Mesendoderm (in vitro differentiated cells): ENCODE measurements at regions not wholly inside any gene's neighbourhood (a gene's known extent, or its start where the extent isn't known, plus 50 kb on each side); places are given as distances from the start of the nearest gene placed in this dataset.

ENCODE experiments used
- DNase-seq: peaks from one replicate; pipeline ENCODE4 v3.0.0; 2013
- H2AK5ac ChIP-seq: 2 replicates; pipeline ENCODE4 v1.6.1; 2013; ENCODE audit warnings: low read length, inconsistent platforms
- H2BK120ac ChIP-seq: 2 replicates; pipeline ENCODE4 v1.6.1; 2013; ENCODE audit warnings: low read depth, mild to moderate bottlenecking, low read length, moderate library complexity, mixed read lengths
- H2BK15ac ChIP-seq: replicated peaks from 2 replicates; pipeline ENCODE4 v1.6.1; 2013; ENCODE audit warnings: low read depth, mild to moderate bottlenecking, moderate library complexity
- H2BK5ac ChIP-seq: 2 replicates; pipeline ENCODE4 v1.6.1; 2013; ENCODE audit warnings: low read length, inconsistent platforms
- H3K18ac ChIP-seq: 2 replicates; pipeline ENCODE4 v1.6.1; 2013; ENCODE audit warnings: mild to moderate bottlenecking, low read length, mixed read lengths
- H3K23ac ChIP-seq: one replicate; pipeline ENCODE4 v1.6.1; 2013; ENCODE audit warnings: low read length
- H3K27ac ChIP-seq: 2 replicates; pipeline ENCODE4 v1.5.1; 2013; ENCODE audit warnings: low read depth, mild to moderate bottlenecking, inconsistent platforms, low read length, moderate library complexity
- H3K27me3 ChIP-seq: 2 replicates; pipeline ENCODE4 v1.6.1; 2013; ENCODE audit warnings: low read length, control low read depth, mild to moderate bottlenecking, inconsistent platforms; ENCODE audit not compliant: insufficient read depth, poor library complexity
- H3K36me3 ChIP-seq: 2 replicates; pipeline ENCODE4 v1.6.1; 2013; ENCODE audit warnings: low read length, inconsistent platforms; ENCODE audit not compliant: control insufficient read depth, insufficient read depth
- H3K4ac ChIP-seq: one replicate; pipeline ENCODE4 v1.6.1; 2013; ENCODE audit warnings: low read depth, mild to moderate bottlenecking, low read length, moderate library complexity
- H3K4me1 ChIP-seq: 2 replicates; pipeline ENCODE4 v1.6.1; 2013; ENCODE audit warnings: low read depth, low read length, inconsistent platforms; ENCODE audit not compliant: control insufficient read depth
- H3K4me2 ChIP-seq: 2 replicates; pipeline ENCODE4 v1.6.1; 2013; ENCODE audit warnings: low read length
- H3K4me3 ChIP-seq: 2 replicates; pipeline ENCODE4 v1.5.1; 2013; ENCODE audit warnings: mild to moderate bottlenecking, low read length
- H3K56ac ChIP-seq: one replicate; pipeline ENCODE4 v1.6.1; 2013; ENCODE audit warnings: low read length
- H3K79me1 ChIP-seq: 2 replicates; pipeline ENCODE4 v1.6.1; 2013; ENCODE audit warnings: low read length, inconsistent platforms
- H3K79me2 ChIP-seq: 2 replicates; pipeline ENCODE4 v1.6.1; 2013; ENCODE audit warnings: mild to moderate bottlenecking, low read length; ENCODE audit not compliant: control insufficient read depth, insufficient read depth
- H3K9ac ChIP-seq: 2 replicates; pipeline ENCODE4 v1.6.1; 2013; ENCODE audit warnings: low read length, inconsistent platforms
- H4K5ac ChIP-seq: one replicate; pipeline ENCODE4 v1.6.1; 2013; ENCODE audit warnings: low read length
- H4K8ac ChIP-seq: one replicate; pipeline ENCODE4 v1.6.1; 2013; ENCODE audit warnings: low read depth, mild to moderate bottlenecking, control low read depth, low read length, moderate library complexity
- WGBS: extraction: QIAGEN DNeasy Blood & Tissue Kit; methylation state at CpG from one replicate; pipeline ENCODE4 v1.1.7; 2013; ENCODE audit warnings: low lambda C conversion rate, missing lambda C conversion rate; ENCODE audit not compliant: insufficient coverage; ENCODE audit errors: extremely low coverage; 5-methylcytosine and 5-hydroxymethylcytosine counted together

GRCh38 chr2:239605976-239606375 is 205.2 kb upstream of the HDAC4 start:
- Histone ChIP-seq H3K23ac (no peak overlapping the region), H3K4me2 (no peak overlapping the region), H3K36me3 (no peaks in the 10 kb centered on the region), H2AK5ac (no peak overlapping the region), H3K79me2 (no peaks in the 10 kb centered on the region), H2BK120ac (no peak overlapping the region), H4K8ac (no peak overlapping the region), H3K56ac (no peak overlapping the region), H4K5ac (no peak overlapping the region), H3K18ac (no peak overlapping the region), H3K4me3 (no peak overlapping the region), H3K27me3 (no peaks in the 10 kb centered on the region), H3K4ac (no peak overlapping the region), H3K4me1 (no peaks in the 10 kb centered on the region), H3K27ac (no peak overlapping the region), H3K9ac (no peak overlapping the region), H2BK5ac (no peak overlapping the region), H3K79me1 (no peaks in the 10 kb centered on the region), H2BK15ac (no peak overlapping the region)
- DNase-seq, result no peak
- WGBS, result no CpG with 5 or more reads among the region's 5 CpGs

- Histone ChIP-seq H4K5ac (no peak overlapping the region), H2BK120ac (no peak overlapping the region), H3K56ac (no peak overlapping the region), H3K4ac (no peak overlapping the region), H4K8ac (no peak overlapping the region), H2BK5ac (no peak overlapping the region), H3K79me2 (no peaks in the 10 kb centered on the region), H2BK15ac (no peak overlapping the region), H3K9ac (no peak overlapping the region), H3K4me2 (no peak overlapping the region), H3K27ac (no peak overlapping the region), H3K23ac (no peak overlapping the region), H3K79me1 (no peaks in the 10 kb centered on the region), H3K36me3 (no peaks in the 10 kb centered on the region), H3K27me3 (no peaks in the 10 kb centered on the region), H3K4me1 (no peaks in the 10 kb centered on the region), H3K18ac (no peak overlapping the region), H3K4me3 (no peak overlapping the region), H2AK5ac (no peak overlapping the region)
- WGBS, result no CpG with 5 or more reads among the region's 6 CpGs
- no peak for DNase-seq
These were observed 204.6 kb upstream of the HDAC4 start for GRCh38 chr2:239605409-239605808.

- Histone ChIP-seq H2BK15ac (no peak overlapping the region), H2BK120ac (no peak overlapping the region), H4K5ac (no peak overlapping the region), H3K4me1 (no peaks in the 10 kb centered on the region), H3K18ac (no peak overlapping the region), H3K4ac (no peak overlapping the region), H3K27me3 (no peaks in the 10 kb centered on the region), H2AK5ac (no peak overlapping the region), H3K56ac (no peak overlapping the region), H2BK5ac (no peak overlapping the region), H3K9ac (no peak overlapping the region), H3K23ac (no peak overlapping the region), H3K36me3 (no peaks in the 10 kb centered on the region), H3K27ac (no peak overlapping the region), H4K8ac (no peak overlapping the region), H3K79me2 (no peaks in the 10 kb centered on the region), H3K79me1 (no peaks in the 10 kb centered on the region), H3K4me3 (no peak overlapping the region), H3K4me2 (no peak overlapping the region)
- no CpG with 5 or more reads among the region's 5 CpGs for WGBS
- no peak for DNase-seq
These were observed 204.0 kb upstream of the HDAC4 start for GRCh38 chr2:239604861-239605260.

- no peaks in the 10 kb centered on the region for H3K36me3 ChIP-seq
- H3K27me3 ChIP-seq, result no peaks in the 10 kb centered on the region
- no peak overlapping the region for H2BK120ac ChIP-seq
- H3K4ac ChIP-seq, result no peak overlapping the region
- H2BK15ac ChIP-seq, result no peak overlapping the region
- H3K56ac ChIP-seq, result no peak overlapping the region
- no peak for DNase-seq
- no peaks in the 10 kb centered on the region for H3K79me1 ChIP-seq
- no peak overlapping the region for H2AK5ac ChIP-seq
- H4K5ac ChIP-seq, result no peak overlapping the region
- no peak overlapping the region for H3K9ac ChIP-seq
- no peak overlapping the region for H3K23ac ChIP-seq
- H3K18ac ChIP-seq, result no peak overlapping the region
- H2BK5ac ChIP-seq, result no peak overlapping the region
- H3K27ac ChIP-seq, result no peak overlapping the region
- no peak overlapping the region for H3K4me3 ChIP-seq
- no peaks in the 10 kb centered on the region for H3K4me1 ChIP-seq
- WGBS, result no CpG with 5 or more reads among the region's 11 CpGs
- no peak overlapping the region for H4K8ac ChIP-seq
- H3K4me2 ChIP-seq, result no peak overlapping the region
- H3K79me2 ChIP-seq, result no peaks in the 10 kb centered on the region
These were observed 202.9 kb upstream of the HDAC4 start for GRCh38 chr2:239603411-239604356.

- Histone ChIP-seq H3K4me3 (no peak overlapping the region), H4K5ac (no peak overlapping the region), H2AK5ac (no peak overlapping the region), H2BK15ac (no peak overlapping the region), H3K36me3 (no peaks in the 10 kb centered on the region), H3K4ac (no peak overlapping the region), H3K27ac (no peak overlapping the region), H3K23ac (no peak overlapping the region), H3K18ac (no peak overlapping the region), H4K8ac (no peak overlapping the region), H3K27me3 (no peaks in the 10 kb centered on the region), H3K4me2 (no peak overlapping the region), H3K56ac (no peak overlapping the region), H2BK120ac (no peak overlapping the region), H3K79me1 (no peaks in the 10 kb centered on the region), H3K79me2 (no peaks in the 10 kb centered on the region), H3K9ac (no peak overlapping the region), H3K4me1 (no peaks in the 10 kb centered on the region), H2BK5ac (no peak overlapping the region)
- DNase-seq, result no peak
- WGBS, result no CpG with 5 or more reads among the region's 30 CpGs
These were observed 201.8 kb upstream of the HDAC4 start for GRCh38 chr2:239602290-239603282.
